Chondrocyte (in vitro differentiated cells): ENCODE measurements at regions not wholly inside any gene's neighbourhood (a gene's known extent, or its start where the extent isn't known, plus 50 kb on each side); places are given as distances from the start of the nearest gene placed in this dataset.
A peak's percentile ranks its signal among the peaks of the same experiment; 100 is the strongest.

ENCODE experiments used
- DNase-seq: peaks from one replicate; pipeline ENCODE4 v3.0.0; 2021; ENCODE audit warnings: mixed read lengths, low spot score
- H3K27ac Mint-ChIP-seq: one replicate; pipeline ENCODE4 v1.8.0; 2021; ENCODE audit warnings: mild to moderate bottlenecking, moderate library complexity, mixed read lengths; ENCODE audit not compliant: unreplicated experiment
- H3K27me3 Mint-ChIP-seq: 2 replicates; pipeline ENCODE4 v1.8.0; 2021; ENCODE audit warnings: low read depth, mixed read lengths
- H3K36me3 Mint-ChIP-seq: 2 replicates; pipeline ENCODE4 v1.8.0; 2021; ENCODE audit warnings: low read depth, mixed read lengths
- H3K4me1 Mint-ChIP-seq: 2 replicates; pipeline ENCODE4 v1.8.0; 2021; ENCODE audit warnings: low read depth, mild to moderate bottlenecking, mixed read lengths
- H3K4me3 Mint-ChIP-seq: one replicate; pipeline ENCODE4 v1.8.0; 2021; ENCODE audit warnings: mild to moderate bottlenecking, moderate library complexity, mixed read lengths; ENCODE audit not compliant: unreplicated experiment
- H3K9me3 Mint-ChIP-seq: 2 replicates; pipeline ENCODE4 v1.8.0; 2021; ENCODE audit warnings: low read depth, mixed read lengths
- CTCF ChIP-seq: fragments of 200-600 bp; sonication (generic); IDR thresholded peaks from 2 replicates; pipeline ENCODE4 v1.5.0; 2021; ENCODE audit warnings: antibody characterized with exemption, mild to moderate bottlenecking, moderate library complexity

GRCh38 chr9:22288661-22289060, 158.0 kb upstream of the DMRTA1 start:
- H3K4me3 Mint-ChIP-seq: no peak overlapping the region
- peaks cover 4% of the 10 kb centered on the region for H3K36me3 Mint-ChIP-seq
- no peak for DNase-seq
- H3K4me1 Mint-ChIP-seq: no peaks in the 10 kb centered on the region
- no peak for TF ChIP-seq CTCF
- H3K27ac Mint-ChIP-seq: no peak overlapping the region
- H3K9me3 Mint-ChIP-seq: peaks cover 12% of the 10 kb centered on the region
- H3K27me3 Mint-ChIP-seq: no peaks in the 10 kb centered on the region

- no peak for DNase-seq
- peaks cover 8% of the 10 kb centered on the region for H3K4me1 Mint-ChIP-seq
- H3K27me3 Mint-ChIP-seq: no peaks in the 10 kb centered on the region
- peaks cover 5% of the 10 kb centered on the region for H3K9me3 Mint-ChIP-seq
- peak overlapping the region; percentile 0 for H3K27ac Mint-ChIP-seq
- TF ChIP-seq CTCF: peak; percentile 97
- no peak overlapping the region for H3K4me3 Mint-ChIP-seq
- peaks cover 3% of the 10 kb centered on the region for H3K36me3 Mint-ChIP-seq
These were observed 139.5 kb upstream of the DMRTA1 start for GRCh38 chr9:22307013-22307711.

- DNase-seq: no peak
- peaks cover 3% of the 10 kb centered on the region for H3K36me3 Mint-ChIP-seq
- peaks cover 8% of the 10 kb centered on the region for H3K4me1 Mint-ChIP-seq
- H3K4me3 Mint-ChIP-seq: no peak overlapping the region
- peak; percentile 57 for TF ChIP-seq CTCF
- H3K27me3 Mint-ChIP-seq: no peaks in the 10 kb centered on the region
- peaks cover 5% of the 10 kb centered on the region for H3K9me3 Mint-ChIP-seq
- H3K27ac Mint-ChIP-seq: no peak overlapping the region
These were observed 138.4 kb upstream of the DMRTA1 start for GRCh38 chr9:22308177-22308576.

- no peaks in the 10 kb centered on the region for H3K4me1 Mint-ChIP-seq
- DNase-seq: no peak
- no peaks in the 10 kb centered on the region for H3K27me3 Mint-ChIP-seq
- H3K36me3 Mint-ChIP-seq: peaks cover under 1% of the 10 kb centered on the region
- peaks cover 8% of the 10 kb centered on the region for H3K9me3 Mint-ChIP-seq
- no peak overlapping the region for H3K4me3 Mint-ChIP-seq
- no peak overlapping the region for H3K27ac Mint-ChIP-seq
- TF ChIP-seq CTCF: no peak
These were observed 130.0 kb upstream of the DMRTA1 start for GRCh38 chr9:22316645-22317044.

GRCh38 chr9:22331533-22331932, 115.1 kb upstream of the DMRTA1 start:
- Mint-ChIP-seq H3K9me3 (peaks cover 10% of the 10 kb centered on the region), H3K27ac (no peak overlapping the region), H3K27me3 (no peaks in the 10 kb centered on the region), H3K4me1 (peaks cover 10% of the 10 kb centered on the region), H3K36me3 (peaks cover 5% of the 10 kb centered on the region), H3K4me3 (no peak overlapping the region)
- TF ChIP-seq CTCF: no peak
- DNase-seq: no peak
